DMS 273 (cell line): ENCODE measurements at regions not wholly inside any gene's neighbourhood (a gene's known extent, or its start where the extent isn't known, plus 50 kb on each side); places are given as distances from the start of the nearest gene placed in this dataset.
"Not testable (repeated sequence)": the region's sequence is repeated elsewhere in the genome, so short reads cannot be mapped to it uniquely, and the experiment has no call there.

ENCODE experiments used
- DNase-seq: peaks from one replicate; lab custom pipeline; 2025; ENCODE audit not compliant: unreplicated experiment; lab: John Stamatoyannopoulos, UW

GRCh38 chr14:62468946-62469345, 576.3 kb downstream of the KCNH5 start:
- no peak for DNase-seq

- no peak for DNase-seq
These were observed 574.3 kb downstream of the KCNH5 start for GRCh38 chr14:62470935-62471334.

- DNase-seq: no peak
These were observed 554.1 kb downstream of the KCNH5 start for GRCh38 chr14:62491146-62491545.

- DNase-seq: no peak
These were observed 547.5 kb downstream of the KCNH5 start for GRCh38 chr14:62497708-62498107.

- DNase-seq: no peak
These were observed 544.1 kb downstream of the KCNH5 start for GRCh38 chr14:62501021-62501750.

- DNase-seq: no peak
These were observed 540.2 kb downstream of the KCNH5 start for GRCh38 chr14:62505045-62505444.

- not testable (repeated sequence) for DNase-seq
These were observed 523.9 kb downstream of the KCNH5 start for GRCh38 chr14:62521309-62521708.

- DNase-seq: no peak
These were observed 517.0 kb downstream of the KCNH5 start for GRCh38 chr14:62528296-62528695.

- no peak for DNase-seq
These were observed 513.1 kb downstream of the KCNH5 start for GRCh38 chr14:62532181-62532580.

- no peak for DNase-seq
These were observed 498.3 kb downstream of the KCNH5 start for GRCh38 chr14:62546862-62547474.

- DNase-seq: no peak
These were observed 487.8 kb downstream of the KCNH5 start for GRCh38 chr14:62557416-62557815.

GRCh38 chr14:62558451-62558850, 486.8 kb downstream of the KCNH5 start:
- DNase-seq: no peak

GRCh38 chr14:62585247-62585646, 460.0 kb downstream of the KCNH5 start:
- no peak for DNase-seq

- DNase-seq: peak; percentile 0
These were observed 452.4 kb downstream of the KCNH5 start for GRCh38 chr14:62592877-62593276.

- no peak for DNase-seq
These were observed 448.1 kb downstream of the KCNH5 start for GRCh38 chr14:62597143-62597542.

GRCh38 chr14:62599616-62600385, 445.5 kb downstream of the KCNH5 start:
- no peak for DNase-seq

GRCh38 chr14:62602712-62603111, 442.5 kb downstream of the KCNH5 start:
- DNase-seq: no peak

GRCh38 chr14:62604524-62604923, 440.7 kb downstream of the KCNH5 start:
- DNase-seq: no peak

- DNase-seq: no peak
These were observed 431.1 kb downstream of the KCNH5 start for GRCh38 chr14:62614122-62614521.

- no peak for DNase-seq
These were observed 428.6 kb downstream of the KCNH5 start for GRCh38 chr14:62616668-62617067.

- no peak for DNase-seq
These were observed 418.8 kb downstream of the KCNH5 start for GRCh38 chr14:62626416-62626815.

- no peak for DNase-seq
These were observed 416.0 kb downstream of the KCNH5 start for GRCh38 chr14:62629176-62629725.
